ENCODE measurements at regions not wholly inside any gene's neighbourhood (a gene's known extent, or its start where the extent isn't known, plus 50 kb on each side); places are given as distances from the start of the nearest gene placed in this dataset.
"Not testable (repeated sequence)": the region's sequence is repeated elsewhere in the genome, so short reads cannot be mapped to it uniquely, and the experiment has no call there.

DNA sequence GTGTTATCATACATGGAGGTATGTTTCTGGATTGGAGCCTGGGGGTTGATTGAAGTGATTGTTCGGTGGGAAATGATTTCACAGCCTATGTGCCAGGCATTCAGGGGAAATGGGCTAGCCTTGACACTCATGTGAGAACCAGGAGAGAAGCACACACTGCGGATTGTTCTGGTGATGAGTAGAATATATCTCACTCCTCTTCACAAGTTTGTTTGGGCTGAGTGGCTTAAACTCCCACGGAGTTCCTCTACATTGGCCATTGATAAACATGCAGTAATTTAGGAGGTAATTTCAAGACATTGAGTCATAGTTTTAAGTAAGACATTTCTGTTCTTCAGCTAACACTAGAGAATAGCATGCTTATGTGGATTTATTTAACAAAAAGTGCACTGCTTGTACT is 498.9 kb upstream of the NETO1 start:
- in situ Hi-C loops (cut with MboI; ENCODE audit: low sequenced_read_pairs, unreplicated experiment): no loop called here
- TF ChIP-seq, protein P1, sequence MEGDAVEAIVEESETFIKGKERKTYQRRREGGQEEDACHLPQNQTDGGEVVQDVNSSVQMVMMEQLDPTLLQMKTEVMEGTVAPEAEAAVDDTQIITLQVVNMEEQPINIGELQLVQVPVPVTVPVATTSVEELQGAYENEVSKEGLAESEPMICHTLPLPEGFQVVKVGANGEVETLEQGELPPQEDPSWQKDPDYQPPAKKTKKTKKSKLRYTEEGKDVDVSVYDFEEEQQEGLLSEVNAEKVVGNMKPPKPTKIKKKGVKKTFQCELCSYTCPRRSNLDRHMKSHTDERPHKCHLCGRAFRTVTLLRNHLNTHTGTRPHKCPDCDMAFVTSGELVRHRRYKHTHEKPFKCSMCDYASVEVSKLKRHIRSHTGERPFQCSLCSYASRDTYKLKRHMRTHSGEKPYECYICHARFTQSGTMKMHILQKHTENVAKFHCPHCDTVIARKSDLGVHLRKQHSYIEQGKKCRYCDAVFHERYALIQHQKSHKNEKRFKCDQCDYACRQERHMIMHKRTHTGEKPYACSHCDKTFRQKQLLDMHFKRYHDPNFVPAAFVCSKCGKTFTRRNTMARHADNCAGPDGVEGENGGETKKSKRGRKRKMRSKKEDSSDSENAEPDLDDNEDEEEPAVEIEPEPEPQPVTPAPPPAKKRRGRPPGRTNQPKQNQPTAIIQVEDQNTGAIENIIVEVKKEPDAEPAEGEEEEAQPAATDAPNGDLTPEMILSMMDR (IDR thresholded peaks at IDR 0.05; ENCODE audit: borderline replicate concordance, control extremely low read depth, extremely low read depth, insufficient read depth, missing control alignments): no peak
- no peak for DNase-seq (ENCODE audit: low spot score)

DNA sequence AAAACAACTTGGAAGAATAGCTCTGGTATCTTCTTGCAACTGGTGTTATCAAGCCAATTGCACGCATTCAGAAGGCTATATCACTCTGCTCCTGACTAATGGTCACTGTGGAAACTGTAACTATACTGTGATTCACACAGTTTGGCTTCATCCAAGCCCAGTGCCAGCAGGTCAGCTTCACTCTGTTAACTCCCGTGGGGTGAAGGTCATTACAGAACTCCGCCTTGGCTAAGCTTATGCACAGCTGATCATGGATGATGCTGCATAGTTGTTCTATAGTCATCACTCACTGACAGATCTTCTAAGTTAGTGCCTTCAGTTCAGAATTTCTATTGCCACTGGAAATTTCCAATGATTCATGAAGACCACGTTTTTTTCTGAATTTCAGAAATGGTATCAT is 497.2 kb upstream of the NETO1 start:
- no peak for DNase-seq (ENCODE audit: low spot score)
- TF ChIP-seq, protein P1 (IDR thresholded peaks at IDR 0.05; ENCODE audit: borderline replicate concordance, control extremely low read depth, extremely low read depth, insufficient read depth, missing control alignments): no peak
- in situ Hi-C loops (cut with MboI; ENCODE audit: low sequenced_read_pairs, unreplicated experiment): no loop called here

DNA sequence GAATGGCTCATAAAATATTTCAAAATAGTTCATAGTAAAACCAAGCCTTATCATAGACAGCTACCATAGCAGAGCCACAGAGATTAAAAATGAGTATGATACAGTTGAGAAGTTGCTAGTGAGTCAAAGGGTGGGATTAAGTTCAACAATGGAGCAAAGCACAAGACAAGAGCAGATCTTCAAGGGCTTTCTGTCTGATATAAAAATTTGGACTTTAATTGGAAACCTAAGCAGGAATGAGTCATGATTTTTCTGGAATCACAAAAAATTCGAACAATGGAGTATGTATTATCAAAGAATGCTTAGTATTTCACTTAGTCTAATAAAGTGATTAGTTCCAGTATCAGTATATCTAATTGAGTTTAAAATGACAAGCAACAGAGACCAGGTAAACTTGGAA is 487.3 kb upstream of the NETO1 start:
- TF ChIP-seq, protein P1 (IDR thresholded peaks at IDR 0.05; ENCODE audit: borderline replicate concordance, control extremely low read depth, extremely low read depth, insufficient read depth, missing control alignments): no peak
- in situ Hi-C loops (cut with MboI; ENCODE audit: low sequenced_read_pairs, unreplicated experiment): no loop called here
- no peak for DNase-seq (ENCODE audit: low spot score)

DNA sequence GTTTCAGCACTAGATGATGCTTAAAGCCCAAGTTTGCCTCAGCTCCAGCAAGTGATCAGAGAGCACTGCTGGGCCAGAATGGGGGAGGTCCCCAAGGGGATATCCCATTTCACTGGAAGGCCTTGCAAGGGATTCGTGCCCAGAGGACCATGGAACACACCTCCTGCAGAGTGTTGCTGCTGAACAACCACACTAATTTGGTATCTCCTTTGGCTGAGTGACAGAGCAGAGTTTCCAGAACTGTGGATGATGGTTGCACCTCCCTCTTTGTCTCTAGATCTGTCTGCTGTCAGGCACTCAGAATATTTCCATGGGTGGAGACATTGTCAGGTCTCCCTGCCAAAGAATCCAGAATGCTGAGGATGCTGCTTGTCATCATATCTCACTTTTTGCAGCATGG is 484.8 kb upstream of the NETO1 start:
- no peak for DNase-seq (ENCODE audit: low spot score)
- TF ChIP-seq, protein P1 (IDR thresholded peaks at IDR 0.05; ENCODE audit: borderline replicate concordance, control extremely low read depth, extremely low read depth, insufficient read depth, missing control alignments): no peak
- in situ Hi-C loops (cut with MboI; ENCODE audit: low sequenced_read_pairs, unreplicated experiment): no loop called here

DNA sequence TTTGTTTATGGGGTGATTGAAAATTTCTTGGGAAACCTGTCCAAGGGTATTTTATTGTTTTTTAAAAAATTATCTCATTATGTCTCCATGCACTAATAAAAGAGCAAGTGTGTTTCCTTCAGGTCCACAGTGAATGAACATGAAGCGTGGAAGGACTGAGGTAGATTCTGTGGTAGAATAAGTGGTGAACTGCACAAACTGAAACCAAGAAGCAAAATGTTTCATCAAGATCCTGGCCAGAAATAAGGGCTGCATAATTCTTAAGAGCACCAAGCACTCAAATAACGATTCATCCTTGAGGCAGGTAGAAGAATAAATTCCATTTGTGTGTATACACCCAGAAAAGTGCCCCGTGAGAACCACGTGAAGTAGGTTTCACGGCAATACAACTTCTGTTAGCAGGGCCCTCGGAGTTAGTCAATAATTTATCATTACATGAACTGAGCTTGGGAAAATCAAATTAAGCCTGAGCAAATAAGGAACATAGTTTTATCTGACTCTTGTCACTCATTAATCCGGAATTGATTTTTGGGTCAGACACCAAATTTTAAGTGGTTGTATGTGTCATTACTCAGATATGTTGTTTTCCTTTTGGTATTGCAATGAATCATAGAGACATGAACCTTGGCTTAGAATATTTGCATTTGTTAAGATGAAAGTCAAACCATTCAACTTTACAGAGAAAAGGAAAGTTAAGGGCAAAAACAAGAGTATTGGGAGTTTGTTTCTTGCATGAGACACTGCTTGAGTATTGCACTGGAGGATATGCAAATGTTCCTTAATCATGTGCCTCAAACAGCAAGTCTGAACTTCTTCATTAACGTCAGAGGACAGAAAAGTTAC is 472.6 kb upstream of the NETO1 start:
- in situ Hi-C loops (cut with MboI; ENCODE audit: low sequenced_read_pairs, unreplicated experiment): no loop called here
- TF ChIP-seq, protein P1 (IDR thresholded peaks at IDR 0.05; ENCODE audit: borderline replicate concordance, control extremely low read depth, extremely low read depth, insufficient read depth, missing control alignments): no peak
- DNase-seq (ENCODE audit: low spot score): no peak

DNA sequence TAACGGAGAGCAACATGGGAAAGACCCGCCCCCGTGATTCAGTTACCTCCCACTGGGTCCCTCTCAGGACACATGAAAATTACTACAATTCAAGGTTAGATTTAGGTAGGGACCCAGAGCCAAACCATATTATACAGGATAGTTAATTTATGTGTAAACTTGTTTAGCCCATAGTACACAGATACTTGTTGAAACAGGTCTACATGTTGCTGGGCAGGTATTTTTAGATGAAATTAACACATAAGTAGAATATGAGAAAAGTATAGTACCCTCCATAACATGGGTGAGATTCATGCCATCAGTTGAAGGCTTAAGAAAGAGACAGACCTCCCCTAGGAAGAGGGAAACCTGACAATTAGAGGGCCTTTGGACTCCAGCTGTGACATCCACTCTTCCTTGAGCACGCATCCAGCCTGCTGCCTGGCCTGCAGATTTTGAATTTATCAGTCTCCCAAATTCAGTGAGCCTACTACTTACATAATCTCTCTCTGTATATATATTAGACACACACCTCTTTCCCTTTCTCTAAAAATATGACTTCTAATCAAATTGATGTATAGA is 463.5 kb upstream of the NETO1 start:
- in situ Hi-C loops (cut with MboI; ENCODE audit: low sequenced_read_pairs, unreplicated experiment): no loop called here
- DNase-seq (ENCODE audit: low spot score): no peak
- TF ChIP-seq, protein P1 (IDR thresholded peaks at IDR 0.05; ENCODE audit: borderline replicate concordance, control extremely low read depth, extremely low read depth, insufficient read depth, missing control alignments): no peak

DNA sequence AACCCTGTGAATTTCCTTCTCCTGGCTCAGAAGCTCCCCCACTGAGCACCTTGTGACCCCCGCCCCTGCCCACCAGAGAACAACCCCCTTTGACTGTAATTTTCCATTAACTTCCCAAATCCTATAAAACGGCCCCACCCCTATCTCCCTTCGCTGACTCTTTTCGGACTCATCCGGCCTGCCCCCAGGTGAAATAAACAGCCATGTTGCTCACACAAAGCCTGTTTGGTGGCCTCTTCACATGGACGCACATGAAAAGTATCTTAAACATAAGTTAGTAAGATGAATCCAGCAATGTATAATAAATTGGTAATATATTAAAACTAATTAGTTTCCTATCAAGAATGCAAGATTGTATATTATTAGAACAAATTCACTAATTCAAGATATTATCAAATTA is 462.3 kb upstream of the NETO1 start:
- DNase-seq (ENCODE audit: low spot score); in situ Hi-C loops (cut with MboI; ENCODE audit: low sequenced_read_pairs, unreplicated experiment): not testable (repeated sequence)

DNA sequence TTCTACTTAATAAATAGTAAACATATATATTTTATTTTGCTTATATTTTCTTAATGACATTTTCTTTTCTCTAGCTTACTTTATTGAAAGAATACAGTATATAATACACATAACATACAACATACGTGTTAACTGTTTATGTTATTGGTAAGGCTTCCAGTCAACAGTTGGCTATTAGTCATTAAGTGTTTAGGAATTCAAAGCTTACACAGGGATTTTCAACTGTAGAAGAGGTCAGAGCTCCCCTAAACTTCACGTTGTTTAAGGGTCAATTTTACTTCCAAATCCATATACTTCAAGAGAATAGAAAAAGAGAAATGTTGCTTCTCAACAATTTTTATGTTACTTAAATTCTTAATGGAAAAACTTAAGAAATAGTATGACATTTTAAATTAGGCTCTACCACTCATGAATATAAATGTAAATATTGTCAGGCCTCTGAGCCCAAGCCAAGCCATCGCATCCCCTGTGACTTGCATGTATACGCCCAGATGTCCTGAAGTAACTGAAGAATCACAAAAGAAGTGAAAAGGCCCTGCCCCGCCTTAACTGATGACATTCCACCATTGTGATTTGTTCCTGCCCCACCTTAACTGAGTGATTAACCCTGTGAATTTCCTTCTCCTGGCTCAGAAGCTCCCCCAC is 456.5 kb upstream of the NETO1 start:
- DNase-seq (ENCODE audit: low spot score); in situ Hi-C loops (cut with MboI; ENCODE audit: low sequenced_read_pairs, unreplicated experiment): not testable (repeated sequence)

All from GM13976 (cell line).